Activated CD4-positive, alpha-beta T cell treated with anti-CD3 and anti-CD28 coated beads for 1 hour (primary cell): ENCODE measurements at regions not wholly inside any gene's neighbourhood (a gene's known extent, or its start where the extent isn't known, plus 50 kb on each side); places are given as distances from the start of the nearest gene placed in this dataset.
A peak's percentile ranks its signal among the peaks of the same experiment; 100 is the strongest.
"Not testable (repeated sequence)": the region's sequence is repeated elsewhere in the genome, so short reads cannot be mapped to it uniquely, and the experiment has no call there.

Experiments used
- DNase-seq: peaks from one replicate; pipeline ENCODE4 v3.0.0-alpha.2; 2020

- DNase-seq = not testable (repeated sequence)
Observed at GRCh38 chr5:119299242-119299614, 56.6 kb upstream of the TNFAIP8 start.

- peak; percentile 84 for DNase-seq
Observed at GRCh38 chr5:119299615-119300310, 56.1 kb upstream of the TNFAIP8 start.

GRCh38 chr5:119300311-119300670 lies 55.5 kb upstream of the TNFAIP8 start:
- DNase-seq = no peak

- DNase-seq = no peak
Observed at GRCh38 chr5:119301210-119301609, 54.6 kb upstream of the TNFAIP8 start.

- no peak for DNase-seq
Observed at GRCh38 chr5:119301906-119302305, 53.9 kb upstream of the TNFAIP8 start.

- no peak for DNase-seq
Observed at GRCh38 chr5:119302449-119302848, 53.4 kb upstream of the TNFAIP8 start.

GRCh38 chr5:119302916-119303897 lies 52.6 kb upstream of the TNFAIP8 start:
- DNase-seq = no peak

GRCh38 chr5:119304439-119305211 lies 51.2 kb upstream of the TNFAIP8 start:
- no peak for DNase-seq
